ENCODE measurements at regions not wholly inside any gene's neighbourhood (a gene's known extent, or its start where the extent isn't known, plus 50 kb on each side); places are given as distances from the start of the nearest gene placed in this dataset.
"Not testable (repeated sequence)": the region's sequence is repeated elsewhere in the genome, so short reads cannot be mapped to it uniquely, and the experiment has no call there.

DNA sequence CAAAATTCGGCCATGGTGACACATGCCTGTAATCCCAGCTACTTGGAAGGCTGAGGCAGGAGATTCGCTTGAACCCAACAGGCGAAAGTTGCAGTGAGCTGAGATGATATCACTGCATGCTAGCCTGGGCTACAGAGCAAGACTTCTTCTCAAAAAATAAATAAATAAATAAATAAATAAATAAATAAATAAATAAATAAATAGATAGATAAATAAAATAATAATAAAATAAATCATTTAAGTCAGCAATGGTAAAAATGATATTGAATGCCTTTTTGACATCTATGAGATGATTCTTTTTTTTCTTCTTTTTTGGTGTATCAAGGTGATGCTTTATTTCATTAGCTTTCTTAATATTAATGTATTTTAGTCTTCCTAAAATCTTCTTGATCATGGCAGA is 221.7 kb upstream of the RXFP2 start:
- DNase-seq (ENCODE audit: low spot score): no peak

- DNase-seq (ENCODE audit: low spot score): no peak
Observed at GRCh38 chr13:31518645-31519044, 220.7 kb upstream of the RXFP2 start.

DNA sequence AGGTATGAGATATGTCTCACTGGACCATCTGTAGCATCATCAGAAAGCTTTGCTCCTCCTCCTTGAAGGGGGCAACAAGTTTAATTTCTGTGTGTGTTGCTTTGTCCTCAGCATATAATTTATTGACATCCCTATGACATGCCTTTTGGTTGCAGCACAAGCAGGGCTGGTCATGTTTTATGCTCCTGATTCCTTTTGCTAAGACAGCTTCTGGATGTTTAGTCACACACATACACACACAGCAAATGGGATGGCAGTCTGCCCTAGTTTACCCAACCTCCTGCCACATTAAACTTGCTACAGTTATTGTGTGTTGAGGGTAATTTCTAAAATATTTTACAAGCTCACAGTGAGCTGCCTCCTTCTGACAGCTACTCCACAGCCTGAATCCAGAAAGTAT is 217.9 kb upstream of the RXFP2 start:
- no peak for DNase-seq (ENCODE audit: low spot score)

GRCh38 chr13:31522396-31522795 is 216.9 kb upstream of the RXFP2 start:
- DNase-seq (ENCODE audit: low spot score): no peak

DNA sequence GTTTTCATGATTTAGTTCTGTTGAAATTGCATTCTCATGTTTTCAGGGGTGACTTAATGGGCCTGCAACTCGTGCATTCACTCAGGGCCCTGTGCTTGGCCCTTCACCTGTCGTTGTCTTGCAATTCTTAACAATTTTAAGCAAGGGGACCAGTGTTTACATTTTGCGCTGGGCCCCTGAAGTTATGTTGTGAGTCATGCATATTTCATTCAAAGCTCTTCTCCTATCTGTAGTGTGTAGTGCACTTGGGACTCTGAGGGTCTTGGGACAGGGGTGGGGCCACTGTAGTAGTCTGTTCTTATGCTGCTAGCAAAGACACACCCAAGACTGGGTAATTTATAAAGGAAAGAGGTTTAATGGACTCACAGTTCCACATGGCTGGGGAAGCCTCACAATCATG is 211.2 kb upstream of the RXFP2 start:
- DNase-seq (ENCODE audit: low spot score): no peak

GRCh38 chr13:31528758-31529157 is 210.6 kb upstream of the RXFP2 start:
- DNase-seq (ENCODE audit: low spot score): no peak

DNA sequence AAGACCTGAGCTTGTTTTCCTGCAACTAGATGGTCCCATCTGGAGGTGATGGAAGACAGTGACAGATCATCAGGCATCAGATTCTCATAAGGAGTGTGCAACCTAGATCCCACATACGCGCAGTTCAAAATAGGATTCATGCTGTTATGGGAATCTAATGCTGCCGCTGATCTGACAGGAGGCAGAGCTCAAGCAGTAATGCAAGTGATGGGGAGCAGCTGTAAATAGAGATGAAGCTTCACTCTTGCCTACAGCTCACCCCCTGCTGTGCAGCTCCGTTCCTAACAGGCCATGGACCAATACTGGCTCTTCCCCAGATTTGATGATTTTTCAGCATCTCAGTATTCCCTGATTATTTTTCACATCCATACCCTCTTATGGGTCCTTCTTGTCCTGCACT is 208.4 kb upstream of the RXFP2 start:
- DNase-seq (ENCODE audit: low spot score): peak; percentile 19

DNA sequence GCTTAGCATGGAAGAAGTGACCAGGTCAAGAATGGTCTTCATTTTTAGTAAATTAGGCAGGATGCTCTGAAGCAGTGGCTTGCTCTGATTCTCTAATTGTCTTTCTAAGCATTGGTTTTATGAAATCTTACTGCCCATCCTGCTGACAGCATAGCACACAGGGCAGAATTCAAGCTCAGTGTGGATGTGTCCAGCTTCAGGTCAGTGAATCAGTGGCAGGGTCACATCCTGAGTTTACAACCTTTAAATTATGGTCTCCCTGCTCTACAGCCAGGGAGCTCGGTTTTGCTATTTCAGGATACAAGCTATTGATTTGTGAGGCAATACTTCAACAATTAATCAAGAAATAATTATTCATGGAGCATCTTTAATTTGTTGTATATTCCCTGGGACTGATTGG is 202.3 kb upstream of the RXFP2 start:
- DNase-seq (ENCODE audit: low spot score): no peak

DNA sequence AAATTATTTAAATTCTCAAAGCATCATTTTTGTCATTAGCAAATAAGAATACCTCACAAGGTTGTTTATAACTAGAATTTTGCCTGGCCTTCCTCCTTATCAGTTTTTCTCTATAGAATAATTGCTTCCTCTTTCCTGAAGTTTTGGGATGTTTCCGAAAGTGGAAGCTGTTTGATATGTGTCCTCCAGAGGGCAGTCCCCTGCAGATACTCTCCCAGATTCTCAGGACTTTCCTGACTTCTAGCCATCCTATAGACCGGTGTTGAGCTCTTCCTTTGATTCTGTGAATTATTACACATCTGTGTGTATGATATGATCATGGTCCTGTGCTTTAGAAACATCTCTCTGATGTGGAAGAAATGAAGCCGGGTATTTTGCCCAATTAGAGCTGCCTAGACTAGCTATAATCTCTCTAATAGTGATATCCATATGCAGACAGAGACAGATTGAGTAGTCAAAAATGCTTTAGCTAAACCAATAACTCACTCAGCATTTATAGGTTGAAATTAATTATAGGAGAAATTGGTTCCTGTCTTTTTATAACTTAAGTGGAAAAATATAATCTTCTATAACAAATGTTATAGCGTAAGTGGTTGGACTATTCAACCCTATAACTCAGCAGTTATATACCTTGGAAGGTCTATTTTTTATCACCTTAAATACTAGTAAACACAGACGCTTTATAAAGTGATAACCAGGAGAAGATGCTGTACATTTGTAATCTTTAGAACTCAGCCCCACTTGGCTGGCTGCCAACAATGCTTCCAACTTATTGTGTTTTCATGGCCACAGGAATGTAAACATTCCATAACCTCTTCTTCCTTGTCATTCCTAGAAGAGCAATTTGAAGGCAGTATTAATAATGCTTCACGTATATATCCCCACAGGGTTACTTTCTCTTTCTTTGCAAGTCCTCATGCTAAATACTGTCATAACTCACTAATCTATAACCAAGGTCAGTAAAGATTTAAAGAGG is 201.0 kb upstream of the RXFP2 start:
- peak; percentile 46 for DNase-seq (ENCODE audit: low spot score)

DNA sequence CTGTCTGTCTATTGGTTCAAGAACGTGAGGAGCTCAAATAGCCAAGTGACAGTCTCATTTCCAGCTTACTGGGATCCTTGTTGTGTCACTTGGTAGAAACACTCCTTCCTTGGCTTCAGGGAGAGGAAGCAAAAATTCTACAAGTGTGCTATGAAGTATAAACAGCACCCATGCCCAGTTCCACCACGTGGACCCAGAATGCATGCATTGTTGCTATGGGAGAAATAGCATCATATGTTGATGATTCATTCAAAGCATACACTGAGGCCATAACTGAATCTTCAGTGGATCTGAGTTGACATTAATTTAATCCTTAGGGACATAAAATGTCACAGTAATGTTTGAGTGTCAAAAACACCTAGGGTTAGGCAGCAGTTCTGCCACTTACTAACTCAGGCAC is 199.0 kb upstream of the RXFP2 start:
- DNase-seq (ENCODE audit: low spot score): no peak

DNA sequence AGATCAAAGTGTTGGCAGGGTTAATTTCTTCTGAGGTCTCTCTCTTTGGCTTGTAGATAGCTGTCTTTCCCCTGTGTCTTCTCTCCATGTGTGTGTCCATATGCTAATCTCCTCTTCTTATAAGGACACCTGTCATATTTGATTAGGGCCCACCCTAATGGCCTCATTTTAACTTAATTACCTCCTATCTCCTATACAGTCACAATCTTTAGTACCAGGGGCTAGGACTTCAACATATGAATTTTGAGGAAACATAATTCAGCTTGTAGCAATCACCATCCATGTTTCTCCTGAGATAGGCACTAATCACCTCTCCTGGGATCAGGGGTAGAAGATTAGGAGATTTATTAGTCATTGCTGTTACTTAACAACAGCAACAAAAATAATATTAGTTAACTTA is 196.1 kb upstream of the RXFP2 start:
- peak; percentile 90 for DNase-seq (ENCODE audit: low spot score)

DNA sequence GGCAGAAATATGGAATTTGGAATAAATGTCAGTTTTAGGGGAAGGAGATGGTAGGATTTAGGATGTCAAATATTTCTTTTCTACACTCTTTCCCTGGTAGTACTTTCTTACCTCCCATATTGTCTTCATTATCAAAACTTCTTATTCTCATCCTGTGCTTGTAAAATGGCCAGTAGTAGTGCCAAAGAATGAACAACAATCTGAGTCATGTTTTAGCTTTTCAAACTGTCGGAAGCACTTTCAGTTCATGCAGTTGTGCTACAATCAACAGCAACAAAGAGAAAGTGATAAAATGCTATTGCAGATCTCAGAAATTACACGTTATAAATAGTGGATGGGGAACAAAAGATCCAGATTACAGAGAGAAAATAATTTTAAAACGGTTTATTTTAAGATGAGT is 193.7 kb upstream of the RXFP2 start:
- DNase-seq (ENCODE audit: low spot score): no peak

- no peak for DNase-seq (ENCODE audit: low spot score)
Observed at GRCh38 chr13:31556376-31556775, 182.9 kb upstream of the RXFP2 start.

DNA sequence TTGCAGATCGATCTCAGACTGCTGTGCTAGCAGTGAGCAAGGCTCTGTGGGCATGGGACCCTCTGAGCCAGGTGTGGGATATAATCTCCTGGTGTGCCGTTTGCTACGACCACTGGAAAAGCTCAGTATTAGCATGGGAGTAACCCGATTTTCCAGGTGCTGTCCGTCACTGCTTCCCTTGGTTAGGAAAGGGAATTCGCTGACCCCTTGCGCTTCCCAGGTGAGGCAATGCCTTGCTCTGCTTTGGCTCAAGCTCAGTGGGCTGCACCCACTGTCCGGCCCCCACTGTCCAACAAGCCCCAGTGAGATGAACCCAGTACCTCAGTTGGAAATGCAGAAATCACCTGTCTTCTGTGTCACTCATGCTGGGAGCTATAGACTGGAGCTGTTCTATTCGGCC is 155.1 kb upstream of the RXFP2 start:
- DNase-seq (ENCODE audit: low spot score): not testable (repeated sequence)

- DNase-seq (ENCODE audit: low spot score): no peak
Observed at GRCh38 chr13:31587698-31588266, 151.5 kb upstream of the RXFP2 start.

GRCh38 chr13:31588316-31588715 is 151.0 kb upstream of the RXFP2 start:
- DNase-seq (ENCODE audit: low spot score): peak; percentile 29

- no peak for DNase-seq (ENCODE audit: low spot score)
Observed at GRCh38 chr13:31588893-31589292, 150.4 kb upstream of the RXFP2 start.

- no peak for DNase-seq (ENCODE audit: low spot score)
Observed at GRCh38 chr13:31591642-31592233, 147.6 kb upstream of the RXFP2 start.

- DNase-seq (ENCODE audit: low spot score): no peak
Observed at GRCh38 chr13:31594056-31594455, 145.3 kb upstream of the RXFP2 start.

DNA sequence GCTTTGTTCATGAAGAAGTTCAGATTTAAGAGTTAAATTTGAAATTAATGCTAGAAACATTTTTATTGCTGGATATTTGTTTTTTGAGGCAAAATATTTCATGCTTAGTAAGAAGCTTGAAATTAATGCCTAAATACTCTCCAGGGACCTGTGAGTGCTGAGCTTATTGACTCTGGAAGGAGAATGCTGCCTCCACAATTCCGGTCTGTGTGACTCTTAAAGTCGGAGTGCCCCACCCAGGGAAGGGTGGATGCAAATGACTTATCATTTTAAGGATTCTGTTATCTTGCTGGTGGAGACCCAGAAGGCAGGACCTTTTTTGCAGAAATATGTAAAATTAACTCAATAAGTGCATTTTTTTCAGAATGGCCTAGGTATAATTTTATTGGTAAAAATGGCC is 143.8 kb upstream of the RXFP2 start:
- DNase-seq (ENCODE audit: low spot score): no peak

GRCh38 chr13:31598990-31599389 is 140.3 kb upstream of the RXFP2 start:
- DNase-seq (ENCODE audit: low spot score): no peak

DNA sequence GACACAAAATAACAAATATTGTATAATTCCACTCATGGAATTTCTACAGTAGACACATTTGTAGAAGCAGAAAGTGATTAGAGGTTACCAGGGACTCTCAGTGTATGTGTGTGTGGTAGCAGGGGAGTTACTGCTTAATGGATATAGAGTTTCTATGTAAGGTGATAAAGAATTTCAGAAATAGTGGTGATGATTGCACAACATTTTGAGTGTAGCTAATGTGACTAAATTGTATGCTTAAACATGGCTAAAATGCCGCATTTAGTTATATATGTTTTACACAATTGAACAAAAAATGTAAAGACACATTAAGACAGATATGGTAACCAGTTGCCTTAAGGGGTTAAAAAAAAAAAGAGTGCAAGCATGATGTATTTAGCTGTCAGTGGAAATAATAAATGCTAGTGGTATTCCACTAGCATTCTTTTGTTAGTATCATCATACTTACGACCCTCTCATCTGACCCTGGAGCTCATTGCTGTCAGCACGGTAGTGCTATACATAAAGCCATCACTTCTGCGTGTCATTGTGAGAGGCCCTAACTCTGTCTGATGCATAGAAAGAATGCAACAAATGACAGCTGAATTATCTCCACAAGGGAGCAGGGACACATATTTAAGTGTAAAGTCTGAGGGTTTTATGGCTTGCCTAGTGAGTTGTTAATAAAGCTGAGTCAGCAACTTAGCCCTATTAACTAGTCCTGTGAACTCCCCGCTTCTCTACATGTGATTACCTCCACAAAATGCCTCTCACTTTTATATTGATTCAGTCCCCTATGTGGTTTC is 134.1 kb upstream of the RXFP2 start:
- no peak for DNase-seq (ENCODE audit: low spot score)
